ENCODE measurements at regions not wholly inside any gene's neighbourhood (a gene's known extent, or its start where the extent isn't known, plus 50 kb on each side); places are given as distances from the start of the nearest gene placed in this dataset.

GRCh38 chr9:106287731-106288130 lies 575.2 kb upstream of the ZNF462 start:
- Histone ChIP-seq H2AFZ (ENCODE audit: low read length) (no peak overlapping the region), H3K9me2 (replicated peaks; ENCODE audit: insufficient read depth, low read length) (no peaks in the 10 kb centered on the region), H3K4me1 (ENCODE audit: low read length) (no peaks in the 10 kb centered on the region), H3K4me3 (ENCODE audit: low read length) (no peak overlapping the region), H3K9me3 (ENCODE audit: low read length) (no peaks in the 10 kb centered on the region), H3K9ac (ENCODE audit: low read length) (no peak overlapping the region), H3K36me3 (ENCODE audit: insufficient read depth, low read length) (no peaks in the 10 kb centered on the region), H3K4me2 (ENCODE audit: low read depth, low read length, poor library complexity, severe bottlenecking) (no peak overlapping the region), H3K79me2 (ENCODE audit: low read length) (no peaks in the 10 kb centered on the region), H3K27ac (ENCODE audit: low read length) (no peak overlapping the region), H3K27me3 (ENCODE audit: low read length) (no peaks in the 10 kb centered on the region), H4K20me1 (ENCODE audit: insufficient read depth, low read depth, low read length) (no peaks in the 10 kb centered on the region)
- DNase-seq: peak; percentile 19

DNA sequence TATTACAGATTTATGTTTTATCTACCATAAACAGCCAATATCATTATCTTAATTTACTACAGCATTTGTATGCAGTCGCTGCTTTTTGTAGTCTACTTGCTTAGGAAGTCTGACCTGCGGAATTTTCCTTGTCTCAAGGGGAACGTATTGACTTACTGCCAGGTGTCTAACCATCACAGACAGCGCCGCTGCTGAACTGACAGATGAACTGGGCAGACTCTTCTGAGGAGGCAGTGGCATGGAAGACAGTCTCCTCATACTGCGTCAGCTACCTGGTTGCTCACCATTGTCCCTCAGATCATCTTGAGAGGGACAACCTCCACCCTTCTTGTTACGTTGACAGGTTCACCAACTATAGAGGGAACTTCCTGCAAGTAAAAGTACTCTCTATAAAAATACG lies 574.3 kb upstream of the ZNF462 start:
- peak; percentile 6 for DNase-seq
- Histone ChIP-seq H3K9ac (ENCODE audit: low read length) (no peak overlapping the region), H2AFZ (ENCODE audit: low read length) (no peak overlapping the region), H3K9me3 (ENCODE audit: low read length) (no peaks in the 10 kb centered on the region), H3K27me3 (ENCODE audit: low read length) (no peaks in the 10 kb centered on the region), H3K36me3 (ENCODE audit: insufficient read depth, low read length) (no peaks in the 10 kb centered on the region), H3K9me2 (replicated peaks; ENCODE audit: insufficient read depth, low read length) (no peaks in the 10 kb centered on the region), H3K4me1 (ENCODE audit: low read length) (no peaks in the 10 kb centered on the region), H3K27ac (ENCODE audit: low read length) (no peak overlapping the region), H3K4me2 (ENCODE audit: low read depth, low read length, poor library complexity, severe bottlenecking) (no peak overlapping the region), H4K20me1 (ENCODE audit: insufficient read depth, low read depth, low read length) (no peaks in the 10 kb centered on the region), H3K79me2 (ENCODE audit: low read length) (no peaks in the 10 kb centered on the region), H3K4me3 (ENCODE audit: low read length) (no peak overlapping the region)

DNA sequence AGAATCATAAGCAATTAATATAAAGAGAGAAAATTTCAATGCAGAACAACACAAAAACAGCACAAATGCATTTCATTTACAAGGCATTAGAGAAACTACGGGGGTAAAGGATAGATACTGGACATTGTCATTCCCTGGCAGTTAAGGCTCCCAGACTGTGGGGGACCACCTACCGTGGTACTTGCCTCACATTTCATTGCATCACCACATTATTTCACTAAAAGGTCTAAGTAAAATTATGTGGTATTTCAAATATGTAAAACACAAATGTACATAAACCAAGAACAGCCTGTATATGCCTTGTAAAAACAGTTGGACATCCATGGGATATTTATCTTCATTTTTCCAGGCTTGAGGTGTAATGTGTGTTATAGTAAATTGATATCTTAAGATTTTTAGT lies 571.2 kb upstream of the ZNF462 start:
- H3K36me3 ChIP-seq (ENCODE audit: insufficient read depth, low read length): no peaks in the 10 kb centered on the region
- H3K9me3 ChIP-seq (ENCODE audit: low read length): no peaks in the 10 kb centered on the region
- H3K9ac ChIP-seq (ENCODE audit: low read length): no peak overlapping the region
- no peaks in the 10 kb centered on the region for H3K4me1 ChIP-seq (ENCODE audit: low read length)
- peak; percentile 22 for DNase-seq
- no peaks in the 10 kb centered on the region for H4K20me1 ChIP-seq (ENCODE audit: insufficient read depth, low read depth, low read length)
- no peak overlapping the region for H3K4me3 ChIP-seq (ENCODE audit: low read length)
- H3K9me2 ChIP-seq (replicated peaks; ENCODE audit: insufficient read depth, low read length): no peaks in the 10 kb centered on the region
- no peak overlapping the region for H2AFZ ChIP-seq (ENCODE audit: low read length)
- no peaks in the 10 kb centered on the region for H3K79me2 ChIP-seq (ENCODE audit: low read length)
- H3K27ac ChIP-seq (ENCODE audit: low read length): no peak overlapping the region
- H3K27me3 ChIP-seq (ENCODE audit: low read length): no peaks in the 10 kb centered on the region
- no peak overlapping the region for H3K4me2 ChIP-seq (ENCODE audit: low read depth, low read length, poor library complexity, severe bottlenecking)

DNA sequence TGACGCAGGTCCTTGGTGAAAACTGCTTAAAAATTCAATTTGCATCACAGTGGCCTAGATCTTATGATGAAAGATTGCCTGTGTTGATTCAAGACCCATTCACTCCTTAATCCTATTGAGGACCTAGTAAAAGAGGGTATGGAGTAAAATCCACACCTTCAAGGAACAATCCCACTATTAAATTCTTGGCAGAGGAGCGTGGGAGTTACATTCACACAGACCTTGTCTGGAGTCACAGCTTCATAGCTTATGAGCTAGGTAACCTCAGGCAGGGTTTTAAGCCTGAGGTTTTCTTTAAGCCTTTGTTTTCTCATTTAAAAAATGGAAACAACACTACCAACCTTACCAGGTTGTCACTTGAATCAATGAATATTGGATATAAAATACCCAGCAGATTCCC lies 566.5 kb upstream of the ZNF462 start:
- Histone ChIP-seq H3K9ac (ENCODE audit: low read length) (no peak overlapping the region), H3K4me1 (ENCODE audit: low read length) (no peaks in the 10 kb centered on the region), H3K27me3 (ENCODE audit: low read length) (no peaks in the 10 kb centered on the region), H3K9me2 (replicated peaks; ENCODE audit: insufficient read depth, low read length) (no peaks in the 10 kb centered on the region), H4K20me1 (ENCODE audit: insufficient read depth, low read depth, low read length) (no peaks in the 10 kb centered on the region), H2AFZ (ENCODE audit: low read length) (no peak overlapping the region), H3K27ac (ENCODE audit: low read length) (no peak overlapping the region), H3K4me3 (ENCODE audit: low read length) (no peak overlapping the region), H3K79me2 (ENCODE audit: low read length) (no peaks in the 10 kb centered on the region), H3K9me3 (ENCODE audit: low read length) (no peaks in the 10 kb centered on the region), H3K36me3 (ENCODE audit: insufficient read depth, low read length) (no peaks in the 10 kb centered on the region), H3K4me2 (ENCODE audit: low read depth, low read length, poor library complexity, severe bottlenecking) (no peak overlapping the region)
- DNase-seq: no peak

- H3K9me3 ChIP-seq (ENCODE audit: low read length): no peaks in the 10 kb centered on the region
- no peaks in the 10 kb centered on the region for H3K36me3 ChIP-seq (ENCODE audit: insufficient read depth, low read length)
- no peaks in the 10 kb centered on the region for H3K9me2 ChIP-seq (replicated peaks; ENCODE audit: insufficient read depth, low read length)
- no peak overlapping the region for H3K9ac ChIP-seq (ENCODE audit: low read length)
- no peaks in the 10 kb centered on the region for H3K27me3 ChIP-seq (ENCODE audit: low read length)
- no peak overlapping the region for H2AFZ ChIP-seq (ENCODE audit: low read length)
- no peak overlapping the region for H3K4me3 ChIP-seq (ENCODE audit: low read length)
- H3K79me2 ChIP-seq (ENCODE audit: low read length): no peaks in the 10 kb centered on the region
- H3K27ac ChIP-seq (ENCODE audit: low read length): no peak overlapping the region
- H3K4me1 ChIP-seq (ENCODE audit: low read length): no peaks in the 10 kb centered on the region
- no peak overlapping the region for H3K4me2 ChIP-seq (ENCODE audit: low read depth, low read length, poor library complexity, severe bottlenecking)
- H4K20me1 ChIP-seq (ENCODE audit: insufficient read depth, low read depth, low read length): no peaks in the 10 kb centered on the region
- DNase-seq: peak; percentile 10
Observed at GRCh38 chr9:106298997-106299396, 564.0 kb upstream of the ZNF462 start.

- H3K9me3 ChIP-seq (ENCODE audit: low read length): no peaks in the 10 kb centered on the region
- no peaks in the 10 kb centered on the region for H3K36me3 ChIP-seq (ENCODE audit: insufficient read depth, low read length)
- no peak for DNase-seq
- no peak overlapping the region for H3K9ac ChIP-seq (ENCODE audit: low read length)
- no peaks in the 10 kb centered on the region for H4K20me1 ChIP-seq (ENCODE audit: insufficient read depth, low read depth, low read length)
- no peak overlapping the region for H3K4me3 ChIP-seq (ENCODE audit: low read length)
- H2AFZ ChIP-seq (ENCODE audit: low read length): no peak overlapping the region
- no peaks in the 10 kb centered on the region for H3K79me2 ChIP-seq (ENCODE audit: low read length)
- no peak overlapping the region for H3K27ac ChIP-seq (ENCODE audit: low read length)
- H3K4me1 ChIP-seq (ENCODE audit: low read length): no peaks in the 10 kb centered on the region
- H3K9me2 ChIP-seq (replicated peaks; ENCODE audit: insufficient read depth, low read length): no peaks in the 10 kb centered on the region
- no peak overlapping the region for H3K4me2 ChIP-seq (ENCODE audit: low read depth, low read length, poor library complexity, severe bottlenecking)
- no peaks in the 10 kb centered on the region for H3K27me3 ChIP-seq (ENCODE audit: low read length)
Observed at GRCh38 chr9:106304401-106304920, 558.5 kb upstream of the ZNF462 start.

- Histone ChIP-seq H3K4me2 (ENCODE audit: low read depth, low read length, poor library complexity, severe bottlenecking) (no peak overlapping the region), H3K9me2 (replicated peaks; ENCODE audit: insufficient read depth, low read length) (no peaks in the 10 kb centered on the region), H2AFZ (ENCODE audit: low read length) (no peak overlapping the region), H3K4me3 (ENCODE audit: low read length) (no peak overlapping the region), H3K79me2 (ENCODE audit: low read length) (no peaks in the 10 kb centered on the region), H3K27me3 (ENCODE audit: low read length) (no peaks in the 10 kb centered on the region), H3K9ac (ENCODE audit: low read length) (no peak overlapping the region), H3K36me3 (ENCODE audit: insufficient read depth, low read length) (no peaks in the 10 kb centered on the region), H4K20me1 (ENCODE audit: insufficient read depth, low read depth, low read length) (no peaks in the 10 kb centered on the region), H3K9me3 (ENCODE audit: low read length) (no peaks in the 10 kb centered on the region), H3K4me1 (ENCODE audit: low read length) (no peaks in the 10 kb centered on the region), H3K27ac (ENCODE audit: low read length) (no peak overlapping the region)
- DNase-seq: peak; percentile 25
Observed at GRCh38 chr9:106305428-106306133, 557.4 kb upstream of the ZNF462 start.

- H3K4me2 ChIP-seq (ENCODE audit: low read depth, low read length, poor library complexity, severe bottlenecking): no peak overlapping the region
- no peaks in the 10 kb centered on the region for H3K9me3 ChIP-seq (ENCODE audit: low read length)
- no peak overlapping the region for H3K9ac ChIP-seq (ENCODE audit: low read length)
- H4K20me1 ChIP-seq (ENCODE audit: insufficient read depth, low read depth, low read length): no peaks in the 10 kb centered on the region
- H3K27ac ChIP-seq (ENCODE audit: low read length): no peak overlapping the region
- H3K79me2 ChIP-seq (ENCODE audit: low read length): no peaks in the 10 kb centered on the region
- H3K27me3 ChIP-seq (ENCODE audit: low read length): no peaks in the 10 kb centered on the region
- no peak for DNase-seq
- H2AFZ ChIP-seq (ENCODE audit: low read length): no peak overlapping the region
- no peaks in the 10 kb centered on the region for H3K9me2 ChIP-seq (replicated peaks; ENCODE audit: insufficient read depth, low read length)
- no peaks in the 10 kb centered on the region for H3K36me3 ChIP-seq (ENCODE audit: insufficient read depth, low read length)
- H3K4me1 ChIP-seq (ENCODE audit: low read length): no peaks in the 10 kb centered on the region
- no peak overlapping the region for H3K4me3 ChIP-seq (ENCODE audit: low read length)
Observed at GRCh38 chr9:106307670-106308069, 555.3 kb upstream of the ZNF462 start.

All from Karpas-422 (cell line).